Neural cell (in vitro differentiated cells): ENCODE measurements at regions not wholly inside any gene's neighbourhood (a gene's known extent, or its start where the extent isn't known, plus 50 kb on each side); places are given as distances from the start of the nearest gene placed in this dataset.

Experiments
- CTCF ChIP-seq: fragments of 450-650 bp; IDR thresholded peaks from 2 replicates; pipeline ENCODE4 v1.5.1; 2014; ENCODE audit warnings: antibody characterized with exemption, mild to moderate bottlenecking, moderate library complexity; ENCODE audit not compliant: poor library complexity, severe bottlenecking
- EP300 ChIP-seq: fragments of 450-650 bp; conservative IDR thresholded peaks from 2 replicates; pipeline ENCODE4 v1.6.1; 2014; ENCODE audit warnings: antibody characterized with exemption, mild to moderate bottlenecking, moderate library complexity; ENCODE audit not compliant: poor library complexity, severe bottlenecking
- EZH2 ChIP-seq: fragments of 200-600, 300-800 bp; shearing (Covaris generic), sonication (generic); IDR thresholded peaks from 2 replicates; pipeline ENCODE4 v1.6.1; 2014; ENCODE audit warnings: antibody characterized with exemption, low read length, borderline replicate concordance, mild to moderate bottlenecking; ENCODE audit not compliant: insufficient read depth, poor library complexity, severe bottlenecking
- POLR2AphosphoS5 ChIP-seq: IDR thresholded peaks from 2 replicates; pipeline ENCODE4 v1.6.1; 2012
- RAD21 ChIP-seq: fragments of 450-650 bp; conservative IDR thresholded peaks from 2 replicates; pipeline ENCODE4 v1.6.1; 2014; ENCODE audit warnings: antibody characterized with exemption, mild to moderate bottlenecking, moderate library complexity
- REST ChIP-seq: IDR thresholded peaks from 2 replicates; pipeline ENCODE4 v1.6.1; 2012; ENCODE audit warnings: borderline replicate concordance
- SMC3 ChIP-seq: fragments of 450-650 bp; conservative IDR thresholded peaks from 2 replicates; pipeline ENCODE4 v1.6.1; 2014; ENCODE audit warnings: antibody characterized with exemption, mild to moderate bottlenecking, moderate library complexity; ENCODE audit not compliant: poor library complexity
- TAF1 ChIP-seq: IDR thresholded peaks from 2 replicates; pipeline ENCODE4 v1.6.1; 2012; ENCODE audit warnings: low read depth

- TF ChIP-seq RAD21 (no peak), EZH2 (no peak), POLR2AphosphoS5 (no peak), CTCF (no peak), SMC3 (no peak), EP300 (no peak), REST (no peak), TAF1 (no peak)
These were observed 97.6 kb downstream of the LYZL2 start for GRCh38 chr10:30531751-30532530.
